ACHN (cell line): ENCODE measurements at regions not wholly inside any gene's neighbourhood (a gene's known extent, or its start where the extent isn't known, plus 50 kb on each side); places are given as distances from the start of the nearest gene placed in this dataset.

Experiments used
- DNase-seq: peaks from one replicate; pipeline ENCODE4 v3.0.0-alpha.2; 2015
- in situ Hi-C: cut with HindIII; loops from 2 replicates; pipeline ENCODE4 v1.10.0; 2017; ENCODE audit warnings: low sequenced_read_pairs, low pct_ligation_motif_present, low pct_unique_long_range_greater_than_20kb

DNA sequence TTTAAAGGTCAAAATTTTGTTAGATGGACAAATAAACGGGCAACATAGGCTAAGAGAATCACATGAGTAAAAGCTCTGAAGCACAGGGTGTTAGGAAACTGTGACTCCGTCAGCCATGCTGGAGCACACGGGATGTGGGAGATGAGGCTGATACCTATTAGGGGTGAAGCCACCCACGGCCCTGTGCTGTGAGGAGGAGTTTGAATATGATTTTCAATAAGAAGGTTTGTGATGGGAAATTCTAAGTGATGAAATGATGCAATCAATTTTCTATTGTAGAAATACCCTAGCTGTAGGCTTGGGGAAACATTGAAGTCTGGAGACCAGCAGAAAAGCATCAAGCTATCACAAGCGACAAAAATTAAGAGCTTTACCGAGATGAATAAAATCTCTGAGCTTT, 431.3 kb downstream of the CMPK2 start:
- in situ Hi-C loops: no loop called here

DNA sequence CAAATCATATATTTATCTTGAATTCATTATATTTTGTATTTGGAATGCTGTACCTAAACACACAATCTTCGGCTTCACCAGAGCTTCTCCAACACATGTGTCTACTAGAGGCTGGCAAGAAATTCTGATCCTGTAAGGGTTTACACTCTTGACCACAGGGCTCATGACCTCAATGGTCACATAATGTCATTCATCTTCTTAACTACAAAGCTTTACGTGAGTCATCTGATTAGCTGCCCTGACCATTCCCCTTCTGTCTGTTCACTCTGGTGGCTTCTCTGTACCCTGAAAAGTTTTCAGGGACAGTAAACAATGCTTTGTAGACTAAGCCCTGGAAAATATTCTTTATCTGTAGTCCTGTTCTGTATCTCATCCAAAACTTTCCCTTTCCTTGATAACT, 423.9 kb downstream of the CMPK2 start:
- in situ Hi-C loops: no loop called here
- no peak for DNase-seq

More for the DNA sequence above, 431.3 kb downstream of the CMPK2 start:
- DNase-seq: no peak

DNA sequence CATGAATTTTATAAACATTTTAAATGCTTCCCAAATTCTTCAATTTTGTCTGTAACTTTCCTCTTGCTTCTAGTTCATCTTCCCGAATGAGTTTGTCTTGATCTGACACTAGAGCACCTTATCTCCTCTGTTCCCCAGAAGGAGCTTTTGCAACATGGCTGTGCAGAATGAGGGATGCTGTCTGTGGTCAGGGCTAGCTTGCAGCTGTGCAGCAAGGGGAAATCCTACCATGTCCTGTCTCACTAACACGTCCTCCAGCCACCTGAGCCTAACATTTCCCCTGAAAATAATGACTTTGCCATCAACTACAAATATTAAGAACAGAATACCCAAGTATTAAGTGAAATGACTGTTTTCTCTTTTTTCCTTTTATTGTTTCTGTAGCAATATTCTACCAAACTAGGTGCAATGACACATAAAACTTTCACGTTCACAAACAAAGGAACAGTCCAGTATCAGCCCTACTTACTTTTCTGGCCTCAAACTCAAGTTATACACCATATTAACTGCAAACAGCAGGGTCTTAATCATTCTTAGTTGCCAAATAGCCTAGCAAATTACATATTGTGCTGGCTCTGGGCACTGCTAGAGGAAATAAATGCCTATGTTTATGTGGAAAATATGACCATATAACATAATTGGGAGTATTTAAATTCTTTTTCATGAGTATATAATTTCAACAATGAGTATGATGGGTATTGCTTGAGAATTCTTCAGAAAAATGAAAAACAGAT, 423.3 kb downstream of the CMPK2 start:
- in situ Hi-C loops: no loop called here
- no peak for DNase-seq

DNA sequence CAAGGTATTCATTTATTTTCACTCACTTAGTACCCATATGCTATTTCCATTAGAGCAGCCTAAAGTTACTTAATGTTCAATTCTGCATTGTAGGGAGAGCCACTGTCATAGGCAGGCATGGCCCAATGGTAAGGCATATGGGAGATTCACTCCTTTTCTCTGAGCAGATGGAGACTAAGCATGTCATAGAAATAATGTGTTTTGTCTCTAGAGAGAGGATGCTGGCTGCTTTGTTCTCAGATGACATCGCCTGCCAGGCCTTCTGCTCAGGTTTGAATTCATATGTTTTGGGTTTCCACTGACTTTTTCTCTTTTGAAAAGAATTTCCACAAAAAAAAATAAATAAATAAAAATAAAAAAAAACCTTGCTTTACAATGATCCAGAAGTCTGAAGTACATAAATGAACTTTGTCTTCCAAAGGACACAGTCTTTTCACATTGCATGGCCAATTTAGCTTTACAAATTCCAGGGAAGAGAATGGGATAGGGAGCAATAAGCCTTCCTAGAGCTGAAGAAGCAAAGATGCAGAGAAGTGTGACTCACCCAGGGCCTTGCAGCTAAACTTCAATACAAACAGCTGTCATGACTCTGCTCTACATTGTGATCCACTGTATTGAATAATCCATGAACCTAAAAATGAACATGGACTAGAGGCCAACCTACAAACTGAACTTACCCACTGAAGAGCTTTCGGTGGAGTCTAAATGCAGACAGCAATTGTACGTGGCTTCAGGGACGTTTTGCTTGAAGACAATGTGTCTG, 422.5 kb downstream of the CMPK2 start:
- no peak for DNase-seq
- in situ Hi-C loops: no loop called here

DNA sequence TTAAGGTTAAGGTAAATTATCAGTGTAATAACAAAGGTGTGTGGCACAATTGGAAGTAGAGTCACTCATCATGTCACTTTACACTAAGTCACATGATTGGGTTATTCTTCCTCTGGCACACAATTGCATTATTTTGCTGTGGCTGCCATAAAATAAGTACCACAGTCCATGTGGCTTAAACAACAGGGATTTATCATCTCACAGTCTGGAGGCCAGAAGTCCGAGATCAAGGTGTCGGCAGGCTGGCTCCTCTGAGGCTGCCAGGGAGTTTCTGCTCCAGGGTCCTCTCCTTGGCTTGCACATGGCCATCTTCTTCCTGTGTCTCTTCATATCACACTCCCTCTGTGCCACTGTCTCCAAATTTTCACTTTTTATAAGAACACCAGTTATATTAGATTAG, 421.2 kb downstream of the CMPK2 start:
- DNase-seq: no peak
- in situ Hi-C loops: no loop called here

DNA sequence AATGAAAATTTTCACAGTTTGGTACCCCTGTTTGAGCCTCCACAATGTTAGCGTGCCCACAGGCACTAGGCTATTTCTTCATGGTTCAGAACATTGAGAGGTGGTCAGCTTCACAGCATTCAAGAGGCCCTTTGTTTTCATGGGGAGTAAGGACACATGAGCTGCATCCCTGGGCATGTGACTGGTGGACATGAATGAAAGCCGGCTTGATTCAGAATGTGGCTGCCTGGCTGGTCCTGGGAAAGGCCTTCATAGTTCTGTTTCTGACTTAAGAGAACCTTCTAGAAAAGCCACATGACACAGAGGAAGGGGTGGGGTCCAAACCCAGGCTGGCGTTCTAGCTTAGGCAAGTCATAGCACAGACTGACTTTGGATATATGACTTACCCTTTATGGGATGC, 420.6 kb downstream of the CMPK2 start:
- no peak for DNase-seq
- in situ Hi-C loops: no loop called here

DNA sequence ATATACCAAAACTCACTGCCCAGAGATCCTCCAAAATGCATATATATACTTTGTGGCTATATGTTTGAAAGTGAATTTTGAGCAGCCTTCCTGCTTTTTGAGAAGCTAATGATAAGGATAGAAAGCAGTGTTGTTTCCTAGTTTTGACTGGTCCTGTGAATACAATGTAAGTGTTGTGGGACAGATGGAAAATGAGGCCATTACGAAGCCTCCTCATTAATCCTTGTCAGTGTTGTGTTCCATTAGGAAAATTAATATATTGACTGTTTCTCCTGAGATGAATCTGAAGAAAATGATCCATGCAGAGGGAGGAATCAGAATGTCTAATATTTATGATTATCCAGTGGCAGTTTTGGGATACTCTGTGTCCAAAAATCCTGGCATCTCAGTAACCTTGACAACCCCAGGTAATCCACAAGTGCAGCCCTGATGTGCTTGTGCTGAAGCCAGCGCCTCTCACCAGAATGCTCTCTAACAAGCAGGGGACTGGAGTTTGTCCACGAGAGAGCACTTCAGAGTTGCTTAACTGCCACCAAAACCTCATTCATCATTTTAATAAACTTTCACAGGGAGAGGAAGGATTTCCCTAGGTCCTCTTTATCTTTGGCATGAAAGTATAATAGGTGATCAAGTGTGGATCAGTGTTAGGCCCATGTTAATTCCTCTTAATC, 418.6 kb downstream of the CMPK2 start:
- in situ Hi-C loops: no loop called here
- DNase-seq: no peak

DNA sequence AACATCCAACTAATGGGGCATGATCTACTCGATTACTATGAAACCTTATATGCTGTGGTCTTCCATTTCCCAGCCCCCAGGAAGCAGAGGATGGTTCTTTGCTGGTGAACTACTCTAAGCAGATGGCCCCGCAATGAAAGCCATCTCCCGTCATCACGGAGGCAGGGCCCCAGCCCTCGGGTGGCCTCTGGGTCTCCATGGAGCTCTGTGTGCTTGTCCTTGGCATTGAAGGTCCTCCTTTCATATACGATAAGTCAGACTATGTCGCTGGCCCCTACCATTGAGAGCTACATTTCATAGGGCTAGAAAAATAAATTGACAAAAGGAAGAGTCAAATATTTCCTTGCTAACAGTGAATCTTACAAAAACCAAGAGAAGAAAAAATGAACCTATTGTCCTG, 416.8 kb downstream of the CMPK2 start:
- no peak for DNase-seq
- in situ Hi-C loops: no loop called here

DNA sequence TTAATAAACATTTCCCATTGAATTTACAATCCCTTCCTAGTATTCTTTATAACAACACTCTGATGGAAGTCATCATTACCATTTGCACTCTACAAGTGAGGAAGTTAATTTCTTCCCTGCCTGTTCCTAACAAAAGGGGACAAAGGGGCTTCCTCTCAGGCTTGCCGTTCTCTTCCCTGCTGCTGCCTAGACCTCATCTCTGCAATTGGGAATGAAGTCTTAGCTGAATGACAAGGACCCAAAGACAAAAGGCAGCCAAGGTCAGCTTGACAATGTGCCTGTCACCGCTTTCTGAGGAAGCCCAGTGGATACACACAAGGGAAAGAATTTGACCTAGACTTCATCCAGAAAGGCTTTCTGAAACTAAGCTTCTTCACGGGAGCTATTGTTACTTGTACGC, 416.4 kb downstream of the CMPK2 start:
- no peak for DNase-seq
- in situ Hi-C loops: no loop called here

DNA sequence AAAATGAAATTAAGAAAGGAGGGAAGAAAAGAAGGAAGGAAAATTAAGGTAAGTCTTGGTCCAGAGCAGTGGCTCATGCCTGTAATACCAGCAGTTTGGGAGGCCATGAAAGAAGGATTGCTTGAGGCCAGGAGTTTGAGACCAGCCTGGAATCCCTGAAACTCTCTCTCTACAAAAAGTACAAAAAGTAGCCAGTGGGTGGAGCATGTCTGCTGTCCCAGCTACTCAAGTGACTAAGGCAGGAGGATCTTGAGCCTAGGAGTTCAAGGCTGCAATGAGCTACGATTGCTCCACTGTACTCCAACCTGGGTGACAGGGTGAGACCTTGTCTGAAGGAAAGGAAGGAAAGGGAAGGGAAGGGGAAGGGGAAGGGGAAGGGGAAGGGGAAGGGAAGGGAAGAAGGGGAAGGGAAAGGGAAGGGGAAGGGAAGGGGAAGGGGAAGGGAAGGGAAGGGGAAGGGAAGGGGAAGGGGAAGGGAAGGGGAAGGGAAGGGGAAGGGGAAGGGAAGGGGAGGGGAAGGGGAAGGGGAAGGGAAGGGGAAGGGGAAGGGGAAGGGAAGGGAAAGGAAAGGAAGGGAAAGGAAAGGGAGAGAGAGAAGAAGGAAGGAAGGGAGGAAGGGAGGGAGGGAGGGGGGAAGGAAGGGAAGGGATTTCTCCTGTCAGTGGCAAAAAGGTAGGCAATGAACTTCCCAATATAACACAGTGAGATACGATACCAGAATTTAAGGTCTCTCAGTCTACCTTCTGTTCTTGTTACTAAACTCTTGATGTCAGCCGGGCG, 412.8 kb downstream of the CMPK2 start:
- in situ Hi-C loops: no loop called here
- DNase-seq: peak; percentile 48

DNA sequence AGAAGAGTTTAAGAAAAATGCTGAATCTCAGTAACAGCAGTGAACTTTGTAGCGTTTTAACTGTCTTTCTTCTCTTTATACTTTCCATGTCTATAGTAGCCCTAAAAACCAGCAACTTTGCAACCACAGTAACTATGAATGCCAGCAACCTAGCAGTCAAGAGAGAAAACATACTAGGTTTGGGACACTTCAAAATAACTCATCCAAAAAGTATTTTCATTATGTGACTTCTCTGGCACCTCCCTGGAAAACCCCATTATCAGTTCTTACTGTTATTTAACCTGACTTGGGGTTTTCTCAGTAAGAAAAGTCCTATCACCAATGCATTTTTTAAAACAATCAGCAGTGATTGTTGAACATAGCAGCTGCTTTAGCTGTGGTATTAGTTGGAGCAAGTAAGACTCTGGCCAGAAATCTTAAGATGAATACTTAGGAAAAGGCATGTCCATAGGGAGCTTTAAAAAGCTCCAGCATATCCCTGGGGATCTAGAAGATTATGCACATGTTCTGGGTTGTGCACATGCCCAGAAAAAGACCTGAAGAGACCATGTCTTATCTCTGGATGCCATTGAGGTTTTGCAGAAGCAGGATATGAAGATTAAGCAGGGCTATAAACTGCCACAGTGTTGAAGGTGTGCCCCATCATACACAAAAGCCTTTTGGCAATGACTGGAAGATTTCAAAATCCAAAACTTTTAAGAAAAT, 411.3 kb downstream of the CMPK2 start:
- DNase-seq: no peak
- in situ Hi-C loops: no loop called here

DNA sequence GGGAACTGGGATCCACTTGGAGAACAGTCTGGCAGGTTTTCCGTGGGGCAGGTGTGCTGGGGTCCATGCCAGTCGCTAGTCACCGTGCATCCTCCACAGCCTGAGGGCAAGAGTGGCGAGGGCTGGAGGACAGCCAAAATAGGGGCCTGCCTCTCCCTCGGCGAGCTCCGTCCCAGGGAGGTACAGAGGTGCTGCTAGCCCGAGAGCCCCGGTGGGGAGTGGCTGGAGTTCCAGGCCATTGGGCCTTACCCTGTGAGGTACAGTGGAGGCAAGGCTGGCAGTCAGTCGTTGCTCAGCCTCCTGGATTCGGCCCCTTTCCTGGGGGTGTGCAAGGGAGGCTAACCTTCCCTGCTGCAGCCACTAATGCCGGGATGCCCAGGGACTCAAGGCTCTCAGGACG, 406.6 kb downstream of the CMPK2 start:
- no peak for DNase-seq
- in situ Hi-C loops: no loop called here

DNA sequence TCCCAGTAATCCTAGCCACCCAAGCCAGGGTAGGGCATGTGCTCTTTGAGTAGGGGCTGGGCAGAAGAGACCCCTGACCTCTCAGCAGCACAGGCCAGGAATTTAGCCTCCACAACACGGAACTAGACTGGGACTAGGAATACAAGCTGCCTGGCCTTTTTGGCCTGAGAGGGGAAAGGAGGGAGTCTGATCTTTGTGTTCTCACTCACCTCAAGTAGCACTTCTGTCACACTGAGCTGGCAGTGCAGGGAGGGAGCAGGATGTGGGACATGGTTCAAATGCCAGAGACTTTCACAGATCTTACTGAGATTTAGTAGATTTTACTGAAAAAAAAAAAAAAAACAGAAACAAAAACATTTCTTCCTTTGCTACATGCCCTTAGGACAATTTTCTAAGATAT, 395.2 kb downstream of the CMPK2 start:
- no peak for DNase-seq
- in situ Hi-C loops: no loop called here

DNA sequence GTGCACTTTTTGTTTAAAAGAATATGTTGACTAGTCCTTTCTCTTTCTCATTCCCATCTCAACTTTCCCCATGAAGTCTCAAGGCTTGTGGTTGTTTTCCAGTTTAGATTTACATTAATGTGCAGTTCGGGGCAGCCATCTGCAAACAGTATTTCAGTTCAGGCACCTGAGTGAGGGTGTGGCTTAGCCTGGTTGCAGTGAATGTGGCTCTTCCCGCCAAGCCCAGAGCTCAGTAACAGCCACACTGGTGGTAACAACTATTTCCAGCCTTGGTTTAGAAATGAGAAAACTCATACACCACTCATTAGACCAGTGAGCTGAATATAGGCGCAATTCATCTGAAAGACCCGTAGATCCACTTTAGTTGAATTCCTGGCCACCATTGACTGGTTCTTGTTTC, 394.3 kb downstream of the CMPK2 start:
- no peak for DNase-seq
- in situ Hi-C loops: no loop called here

DNA sequence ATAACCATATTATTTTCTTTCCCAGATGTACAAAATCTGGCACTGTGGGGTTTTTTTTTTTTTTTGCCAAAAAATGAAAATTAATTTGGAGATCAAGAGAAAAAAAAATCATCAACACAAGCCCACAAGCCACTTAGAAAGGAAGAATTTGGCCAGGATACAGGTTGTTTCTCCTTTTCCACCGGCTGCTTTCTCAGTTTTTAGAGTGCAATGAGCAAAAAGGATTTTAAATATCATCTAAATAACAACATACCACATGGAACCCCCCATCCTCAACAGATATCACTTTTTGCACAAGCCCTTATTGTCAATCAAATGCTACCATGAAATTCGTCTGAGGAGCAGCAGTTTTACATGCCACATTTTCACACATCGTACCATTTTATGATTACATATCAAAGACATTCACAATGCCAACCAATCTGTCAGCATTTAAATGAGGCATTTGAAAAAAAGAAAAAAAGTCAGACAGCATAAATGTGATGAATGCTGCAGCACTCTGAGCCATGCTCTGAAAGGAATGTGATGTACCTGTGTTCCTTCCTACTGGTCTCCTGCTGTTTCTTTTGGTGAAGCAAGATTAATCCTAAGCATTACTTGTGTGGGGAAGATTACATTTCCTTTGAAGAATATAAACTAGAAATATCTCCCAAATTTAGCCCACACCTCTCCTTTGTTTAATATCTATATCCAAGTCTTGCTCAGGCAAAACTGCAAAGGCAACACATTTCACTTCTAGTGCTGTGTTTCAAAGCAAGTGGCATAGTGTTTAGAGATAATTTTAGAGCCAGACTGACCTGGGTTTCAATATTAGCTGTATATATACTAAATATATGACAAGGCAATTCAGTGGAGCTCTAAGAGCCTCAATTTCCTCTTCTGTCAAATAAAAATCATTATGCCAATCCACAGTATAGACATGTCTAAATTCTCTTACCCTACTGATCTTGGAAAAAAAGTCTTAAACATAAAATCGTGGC, 391.3 kb downstream of the CMPK2 start:
- no peak for DNase-seq
- in situ Hi-C loops: no loop called here

DNA sequence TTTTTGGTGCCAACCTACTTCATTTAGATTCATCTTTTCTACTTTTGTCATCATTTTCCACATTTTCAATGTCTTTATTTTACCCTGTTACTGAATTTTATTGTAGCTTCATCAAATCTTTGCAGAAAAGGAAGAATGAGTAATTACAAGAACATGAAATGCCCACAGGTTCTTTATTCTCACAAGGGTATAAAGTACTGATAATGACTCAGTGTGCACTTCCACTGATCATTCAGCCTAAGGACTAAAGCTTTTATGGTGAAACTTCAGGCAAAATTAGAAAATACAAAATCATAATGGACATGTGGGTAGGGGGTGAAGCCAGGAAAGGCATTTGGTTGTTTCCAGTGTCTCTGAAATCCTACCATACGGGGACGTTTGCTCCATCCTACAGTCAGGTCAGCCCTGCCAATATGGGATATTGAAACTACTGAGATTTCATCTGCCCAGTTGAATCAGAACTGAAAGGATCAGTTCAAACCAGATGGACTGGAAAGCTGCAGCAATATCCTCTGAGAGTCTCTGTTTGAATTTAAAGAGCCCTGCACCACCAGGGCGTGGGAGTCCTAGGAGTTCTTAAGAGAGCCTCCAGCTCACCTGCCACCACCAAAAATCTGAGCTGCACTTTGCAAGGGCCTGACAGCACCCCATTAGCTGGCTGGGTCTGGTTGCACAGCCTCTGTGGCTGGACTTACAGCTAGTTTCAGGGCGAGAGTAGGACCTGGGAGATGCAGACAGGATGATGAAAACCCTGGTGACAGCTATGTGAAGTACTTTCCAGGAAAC, 390.4 kb downstream of the CMPK2 start:
- in situ Hi-C loops: no loop called here
- no peak for DNase-seq

DNA sequence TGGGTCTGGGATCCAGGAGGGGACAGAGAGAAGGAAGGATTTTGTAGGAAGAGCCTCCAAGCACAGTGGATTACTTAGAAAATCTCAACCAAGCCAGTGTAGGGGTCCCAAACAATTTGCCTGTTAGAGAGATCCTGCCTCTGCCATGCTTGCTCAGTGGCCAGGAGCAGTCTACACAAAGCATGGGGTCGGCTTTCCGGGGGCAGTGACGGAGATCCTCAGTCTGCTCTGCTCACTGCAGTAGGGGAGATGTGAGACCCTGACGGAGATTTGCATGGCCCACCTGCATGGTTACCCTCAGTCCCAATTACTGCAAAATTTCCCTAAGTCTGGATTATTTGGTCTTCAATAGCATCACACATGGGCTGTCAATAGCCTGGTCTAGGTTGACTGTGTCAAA, 385.2 kb downstream of the CMPK2 start:
- in situ Hi-C loops: no loop called here
- DNase-seq: no peak
